ENCODE measurements at regions not wholly inside any gene's neighbourhood (a gene's known extent, or its start where the extent isn't known, plus 50 kb on each side); places are given as distances from the start of the nearest gene placed in this dataset.

GRCh38 chr5:93868851-93869250 lies 127.5 kb upstream of the POU5F2 start:
- H3K27me3 ChIP-seq (ENCODE audit: control insufficient read depth, insufficient read depth, low read length), result no peaks in the 10 kb centered on the region
- no peak overlapping the region for H3K4me3 ChIP-seq (ENCODE audit: low read depth in 2 of 2, low read length in 2 of 2)
- ChIA-PET CTCF (no interaction called here), POLR2A (no interaction called here)
- in situ Hi-C loops (cut with HindIII; ENCODE audit: low pct_unique_long_range_greater_than_20kb, low sequenced_read_pairs), result no loop called here
- no peak for TF ChIP-seq POLR2AphosphoS5 (IDR thresholded peaks at IDR 0.05; ENCODE audit: low read depth, low read length)
- no peak for TF ChIP-seq SIN3A (IDR thresholded peaks at IDR 0.05; ENCODE audit: borderline replicate concordance, insufficient read depth, low read depth, low read length)
- TF ChIP-seq, protein P1, sequence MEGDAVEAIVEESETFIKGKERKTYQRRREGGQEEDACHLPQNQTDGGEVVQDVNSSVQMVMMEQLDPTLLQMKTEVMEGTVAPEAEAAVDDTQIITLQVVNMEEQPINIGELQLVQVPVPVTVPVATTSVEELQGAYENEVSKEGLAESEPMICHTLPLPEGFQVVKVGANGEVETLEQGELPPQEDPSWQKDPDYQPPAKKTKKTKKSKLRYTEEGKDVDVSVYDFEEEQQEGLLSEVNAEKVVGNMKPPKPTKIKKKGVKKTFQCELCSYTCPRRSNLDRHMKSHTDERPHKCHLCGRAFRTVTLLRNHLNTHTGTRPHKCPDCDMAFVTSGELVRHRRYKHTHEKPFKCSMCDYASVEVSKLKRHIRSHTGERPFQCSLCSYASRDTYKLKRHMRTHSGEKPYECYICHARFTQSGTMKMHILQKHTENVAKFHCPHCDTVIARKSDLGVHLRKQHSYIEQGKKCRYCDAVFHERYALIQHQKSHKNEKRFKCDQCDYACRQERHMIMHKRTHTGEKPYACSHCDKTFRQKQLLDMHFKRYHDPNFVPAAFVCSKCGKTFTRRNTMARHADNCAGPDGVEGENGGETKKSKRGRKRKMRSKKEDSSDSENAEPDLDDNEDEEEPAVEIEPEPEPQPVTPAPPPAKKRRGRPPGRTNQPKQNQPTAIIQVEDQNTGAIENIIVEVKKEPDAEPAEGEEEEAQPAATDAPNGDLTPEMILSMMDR (IDR thresholded peaks at IDR 0.05), result no peak
- TF ChIP-seq, protein P2, sequence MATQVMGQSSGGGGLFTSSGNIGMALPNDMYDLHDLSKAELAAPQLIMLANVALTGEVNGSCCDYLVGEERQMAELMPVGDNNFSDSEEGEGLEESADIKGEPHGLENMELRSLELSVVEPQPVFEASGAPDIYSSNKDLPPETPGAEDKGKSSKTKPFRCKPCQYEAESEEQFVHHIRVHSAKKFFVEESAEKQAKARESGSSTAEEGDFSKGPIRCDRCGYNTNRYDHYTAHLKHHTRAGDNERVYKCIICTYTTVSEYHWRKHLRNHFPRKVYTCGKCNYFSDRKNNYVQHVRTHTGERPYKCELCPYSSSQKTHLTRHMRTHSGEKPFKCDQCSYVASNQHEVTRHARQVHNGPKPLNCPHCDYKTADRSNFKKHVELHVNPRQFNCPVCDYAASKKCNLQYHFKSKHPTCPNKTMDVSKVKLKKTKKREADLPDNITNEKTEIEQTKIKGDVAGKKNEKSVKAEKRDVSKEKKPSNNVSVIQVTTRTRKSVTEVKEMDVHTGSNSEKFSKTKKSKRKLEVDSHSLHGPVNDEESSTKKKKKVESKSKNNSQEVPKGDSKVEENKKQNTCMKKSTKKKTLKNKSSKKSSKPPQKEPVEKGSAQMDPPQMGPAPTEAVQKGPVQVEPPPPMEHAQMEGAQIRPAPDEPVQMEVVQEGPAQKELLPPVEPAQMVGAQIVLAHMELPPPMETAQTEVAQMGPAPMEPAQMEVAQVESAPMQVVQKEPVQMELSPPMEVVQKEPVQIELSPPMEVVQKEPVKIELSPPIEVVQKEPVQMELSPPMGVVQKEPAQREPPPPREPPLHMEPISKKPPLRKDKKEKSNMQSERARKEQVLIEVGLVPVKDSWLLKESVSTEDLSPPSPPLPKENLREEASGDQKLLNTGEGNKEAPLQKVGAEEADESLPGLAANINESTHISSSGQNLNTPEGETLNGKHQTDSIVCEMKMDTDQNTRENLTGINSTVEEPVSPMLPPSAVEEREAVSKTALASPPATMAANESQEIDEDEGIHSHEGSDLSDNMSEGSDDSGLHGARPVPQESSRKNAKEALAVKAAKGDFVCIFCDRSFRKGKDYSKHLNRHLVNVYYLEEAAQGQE (IDR thresholded peaks at IDR 0.05; ENCODE audit: insufficient read depth in 1 of 2, low read depth in 2 of 2, low read length in 1 of 2), result no peak
- no peak for TF ChIP-seq TCF7L2 (IDR thresholded peaks at IDR 0.05; ENCODE audit: low read depth, low read length)
- H3K36me3 ChIP-seq (ENCODE audit: control insufficient read depth, insufficient read depth, low read length), result no peaks in the 10 kb centered on the region
- H3K9me3 ChIP-seq (ENCODE audit: control insufficient read depth, insufficient read depth, low read depth, low read length), result no peaks in the 10 kb centered on the region
- ATAC-seq, result no peak
- no peaks in the 10 kb centered on the region for H3K4me1 ChIP-seq (ENCODE audit: control insufficient read depth, insufficient read depth, low read length)
- intact Hi-C loops (cut with micrococcal nuclease; ENCODE audit: unreplicated experiment), result no loop called here
- H3K27ac ChIP-seq (ENCODE audit: low read length), result no peak overlapping the region
- BruUV-seq (replicated peaks), result no TSS peak
- DNase-seq (ENCODE audit: low read depth, low spot score), result no peak

DNA sequence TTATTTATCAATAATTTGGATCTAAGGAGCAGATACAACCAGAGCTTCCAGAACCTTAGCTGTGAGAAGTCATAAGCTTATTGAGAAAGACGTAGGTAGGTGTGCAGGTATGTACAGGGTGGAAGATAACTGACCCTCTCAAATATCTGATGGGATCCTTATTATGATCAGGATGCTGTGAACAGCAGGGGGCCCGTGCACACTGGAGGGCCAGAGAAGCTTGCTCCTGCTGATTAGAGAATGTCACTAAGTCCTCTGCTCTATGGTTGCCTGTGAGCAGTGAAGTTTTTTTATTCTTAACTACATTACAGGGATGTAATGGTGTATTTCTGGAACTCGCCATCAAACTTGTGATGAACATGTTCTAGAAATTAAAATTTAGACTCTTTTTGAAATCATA lies 108.9 kb upstream of the POU5F2 start:
- CTCF ChIA-PET, result no interaction called here
- H3K36me3 ChIP-seq (ENCODE audit: control insufficient read depth, insufficient read depth, low read length), result no peaks in the 10 kb centered on the region
- POLR2A ChIA-PET, result no interaction called here
- DNase-seq (ENCODE audit: low read depth, low spot score), result no peak
- no TSS peak for BruUV-seq (replicated peaks)
- no peak overlapping the region for H3K4me3 ChIP-seq (ENCODE audit: low read depth in 2 of 2, low read length in 2 of 2)
- in situ Hi-C loops (cut with HindIII; ENCODE audit: low pct_unique_long_range_greater_than_20kb, low sequenced_read_pairs) (no loop called here), intact Hi-C loops (cut with micrococcal nuclease; ENCODE audit: unreplicated experiment) (no loop called here)
- H3K27me3 ChIP-seq (ENCODE audit: control insufficient read depth, insufficient read depth, low read length), result no peaks in the 10 kb centered on the region
- ATAC-seq, result no peak
- no peak overlapping the region for H3K27ac ChIP-seq (ENCODE audit: low read length)
- H3K9me3 ChIP-seq (ENCODE audit: control insufficient read depth, insufficient read depth, low read depth, low read length), result no peaks in the 10 kb centered on the region
- no peaks in the 10 kb centered on the region for H3K4me1 ChIP-seq (ENCODE audit: control insufficient read depth, insufficient read depth, low read length)
- no peak for TF ChIP-seq SIN3A (IDR thresholded peaks at IDR 0.05; ENCODE audit: borderline replicate concordance, insufficient read depth, low read depth, low read length)
- TF ChIP-seq, protein P1 (IDR thresholded peaks at IDR 0.05), result no peak; the same call in 1 of the 2 replicates
- no peak for TF ChIP-seq TCF7L2 (IDR thresholded peaks at IDR 0.05; ENCODE audit: low read depth, low read length)
- TF ChIP-seq, protein P2 (IDR thresholded peaks at IDR 0.05; ENCODE audit: insufficient read depth in 1 of 2, low read depth in 2 of 2, low read length in 1 of 2), result no peak
- TF ChIP-seq POLR2AphosphoS5 (IDR thresholded peaks at IDR 0.05; ENCODE audit: low read depth, low read length), result no peak

Data from Panc1 (cell line).